ENCODE measurements at regions not wholly inside any gene's neighbourhood (a gene's known extent, or its start where the extent isn't known, plus 50 kb on each side); places are given as distances from the start of the nearest gene placed in this dataset.

DNA sequence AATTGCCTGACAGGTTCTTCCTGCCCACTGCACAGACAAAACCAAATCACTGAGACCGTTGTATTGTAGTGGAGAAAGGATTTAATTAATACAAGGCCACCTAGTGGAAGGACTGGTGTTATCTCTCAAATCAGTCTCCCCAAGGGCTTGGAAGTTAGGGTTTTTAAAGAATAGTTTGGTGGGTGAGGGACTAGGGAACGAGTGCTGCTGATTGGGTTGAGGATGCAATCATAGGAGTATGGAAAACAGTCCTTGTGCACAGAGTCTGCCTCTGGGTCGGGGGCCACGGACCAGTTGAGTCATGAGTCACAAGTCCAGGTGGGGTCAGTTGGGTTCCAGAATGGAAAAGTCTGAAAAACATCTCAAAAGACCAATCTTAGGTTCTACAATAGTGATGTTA is 89.1 kb downstream of the B3GNT2 start:
- no peaks in the 10 kb centered on the region for H3K36me3 ChIP-seq (ENCODE audit: insufficient read depth, low read length)
- no peaks in the 10 kb centered on the region for H3K27me3 ChIP-seq (ENCODE audit: insufficient read depth, low read length, poor library complexity, severe bottlenecking)
- H3K4me3 ChIP-seq (ENCODE audit: low read length), result no peak overlapping the region
- Mint-ChIP-seq H3K36me3 (peaks cover 2 to 26% (median 3%) of the 10 kb centered on the region in 3 donors), H3K4me3 (no peak overlapping the region), H3K9me3 (peaks cover 4 to 14% (median 9%) of the 10 kb centered on the region in 5 donors), H3K27me3 (no peaks in the 10 kb centered on the region), H3K27ac (no peak overlapping the region), H3K4me1 (peaks cover 13 to 19% (median 18%) of the 10 kb centered on the region in 3 donors)
- DNase-seq, result no peak
- H3K4me1 ChIP-seq (ENCODE audit: insufficient read depth, low read length), result peaks cover 12% of the 10 kb centered on the region
- no peak overlapping the region for H3K27ac ChIP-seq (ENCODE audit: low read depth, low read length)
- POLR2A ChIA-PET, result no interaction called here
- CTCF ChIA-PET, result no interaction called here
- H3K9me3 ChIP-seq (ENCODE audit: low read length), result no peaks in the 10 kb centered on the region

DNA sequence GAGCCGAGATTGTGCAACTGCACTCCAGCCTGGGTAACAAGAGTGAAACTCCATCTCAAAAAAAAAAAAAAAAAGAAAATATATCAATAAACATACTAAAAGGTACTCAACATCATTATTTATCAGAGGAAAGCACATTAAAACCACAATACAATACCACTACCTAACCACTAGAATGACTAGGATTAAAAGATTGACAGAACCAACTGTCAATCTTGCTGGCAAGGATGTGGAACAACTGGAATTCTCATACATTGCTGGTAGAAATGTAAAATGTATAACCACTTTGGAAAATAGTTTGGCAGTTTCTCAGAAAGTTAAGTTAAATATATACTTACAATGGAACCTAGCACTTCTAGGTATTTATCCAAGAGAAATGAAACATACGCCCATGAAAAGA is 88.6 kb downstream of the B3GNT2 start:
- ChIA-PET POLR2A (no interaction called here), CTCF (no interaction called here)
- Histone ChIP-seq H3K4me3 (ENCODE audit: low read length) (no peak overlapping the region), H3K36me3 (ENCODE audit: insufficient read depth, low read length) (no peaks in the 10 kb centered on the region), H3K27me3 (ENCODE audit: insufficient read depth, low read length, poor library complexity, severe bottlenecking) (no peaks in the 10 kb centered on the region), H3K9me3 (ENCODE audit: low read length) (no peaks in the 10 kb centered on the region), H3K4me1 (ENCODE audit: insufficient read depth, low read length) (peaks cover 12% of the 10 kb centered on the region), H3K27ac (ENCODE audit: low read depth, low read length) (no peak overlapping the region)
- Mint-ChIP-seq H3K27ac (no peak overlapping the region), H3K4me1 (peaks cover 13 to 19% (median 18%) of the 10 kb centered on the region in 3 donors), H3K4me3 (no peak overlapping the region), H3K36me3 (peaks cover 2 to 26% (median 3%) of the 10 kb centered on the region in 3 donors), H3K27me3 (no peaks in the 10 kb centered on the region), H3K9me3 (peaks cover 5 to 17% (median 9%) of the 10 kb centered on the region in 5 donors)
- DNase-seq, result no peak

DNA sequence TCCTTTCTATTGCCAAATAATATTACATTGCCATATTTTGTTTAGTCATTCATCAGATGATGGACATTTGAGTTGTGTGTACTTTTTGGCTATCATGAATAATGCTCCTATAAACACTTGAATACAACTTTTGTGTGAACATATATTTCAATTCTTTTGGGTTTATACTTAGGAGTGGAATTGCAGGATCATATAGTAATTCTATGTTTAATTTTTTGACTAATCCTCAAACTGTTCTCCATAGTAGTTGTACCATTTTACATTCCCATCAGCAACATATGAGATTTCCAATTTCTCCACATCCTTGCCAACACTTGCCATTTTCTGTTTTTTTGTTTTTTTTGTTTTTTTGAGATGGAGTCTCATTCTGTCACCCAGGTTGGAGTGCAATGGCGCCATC is 87.2 kb downstream of the B3GNT2 start:
- no peaks in the 10 kb centered on the region for H3K27me3 ChIP-seq (ENCODE audit: insufficient read depth, low read length, poor library complexity, severe bottlenecking)
- CTCF ChIA-PET, result no interaction called here
- Mint-ChIP-seq H3K4me1 (peaks cover 10 to 11% (median 10%) of the 10 kb centered on the region in 3 donors), H3K27me3 (no peaks in the 10 kb centered on the region), H3K9me3 (peaks cover 8 to 23% (median 14%) of the 10 kb centered on the region in 5 donors), H3K27ac (peak overlapping the region in 1 of 8 donors; percentile 17), H3K4me3 (no peak overlapping the region), H3K36me3 (peaks cover 2 to 37% (median 5%) of the 10 kb centered on the region in 3 donors)
- no peaks in the 10 kb centered on the region for H3K36me3 ChIP-seq (ENCODE audit: insufficient read depth, low read length)
- POLR2A ChIA-PET, result no interaction called here
- no peak overlapping the region for H3K27ac ChIP-seq (ENCODE audit: low read depth, low read length)
- no peaks in the 10 kb centered on the region for H3K9me3 ChIP-seq (ENCODE audit: low read length)
- DNase-seq, result no peak
- H3K4me1 ChIP-seq (ENCODE audit: insufficient read depth, low read length), result peaks cover 6% of the 10 kb centered on the region
- H3K4me3 ChIP-seq (ENCODE audit: low read length), result no peak overlapping the region

DNA sequence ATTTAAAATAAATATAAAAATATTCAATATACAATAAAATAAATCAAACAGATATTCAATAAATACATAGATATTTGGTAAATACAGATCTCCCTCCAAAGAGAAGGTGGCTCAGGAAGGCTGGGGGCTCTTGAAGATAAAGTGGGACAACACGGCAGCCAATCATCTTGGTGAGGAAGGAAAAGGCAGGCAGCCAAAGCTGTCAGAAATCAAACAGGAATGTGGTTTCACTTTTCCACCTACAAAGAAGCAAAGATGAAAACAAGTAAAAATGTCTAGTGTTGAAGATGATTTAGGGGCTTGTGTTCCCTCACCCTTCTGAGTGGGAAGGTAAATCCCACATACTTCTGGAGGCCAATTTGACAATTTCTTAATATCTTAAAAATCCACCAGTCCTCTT is 85.7 kb downstream of the B3GNT2 start:
- H3K4me1 ChIP-seq (ENCODE audit: insufficient read depth, low read length), result no peaks in the 10 kb centered on the region
- Mint-ChIP-seq H3K4me1 (no peaks in the 10 kb centered on the region), H3K27ac (no peak overlapping the region), H3K36me3 (peaks cover 5 to 49% (median 7%) of the 10 kb centered on the region in 3 donors), H3K4me3 (no peak overlapping the region), H3K27me3 (no peaks in the 10 kb centered on the region), H3K9me3 (peaks cover 19 to 32% (median 22%) of the 10 kb centered on the region in 5 donors)
- CTCF ChIA-PET, result no interaction called here
- POLR2A ChIA-PET, result no interaction called here
- no peaks in the 10 kb centered on the region for H3K27me3 ChIP-seq (ENCODE audit: insufficient read depth, low read length, poor library complexity, severe bottlenecking)
- no peak for DNase-seq
- H3K4me3 ChIP-seq (ENCODE audit: low read length), result no peak overlapping the region
- H3K9me3 ChIP-seq (ENCODE audit: low read length), result peaks cover 9% of the 10 kb centered on the region
- no peaks in the 10 kb centered on the region for H3K36me3 ChIP-seq (ENCODE audit: insufficient read depth, low read length)
- no peak overlapping the region for H3K27ac ChIP-seq (ENCODE audit: low read depth, low read length)

DNA sequence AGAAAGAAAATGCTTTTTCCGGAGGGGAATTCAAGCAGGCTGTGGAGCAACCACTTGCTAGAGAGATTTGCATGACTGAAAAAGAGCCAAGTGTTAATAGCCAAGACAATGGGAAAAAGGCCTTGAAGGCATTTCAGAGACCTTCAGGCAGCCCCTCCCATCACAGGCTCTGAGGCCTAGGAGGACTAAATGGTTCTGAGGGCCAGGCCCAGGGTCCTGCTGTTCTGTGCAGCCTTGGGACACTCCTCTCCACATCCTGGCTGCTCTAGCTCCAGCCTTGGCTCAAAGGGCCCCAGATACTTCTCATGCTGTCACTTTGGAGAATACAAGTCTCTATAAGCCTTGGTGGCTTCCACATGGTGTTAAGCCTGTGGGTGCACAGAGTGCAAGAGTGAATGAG is 81.8 kb downstream of the B3GNT2 start:
- DNase-seq, result no peak
- no peaks in the 10 kb centered on the region for H3K4me1 ChIP-seq (ENCODE audit: insufficient read depth, low read length)
- no peak overlapping the region for H3K4me3 ChIP-seq (ENCODE audit: low read length)
- H3K9me3 ChIP-seq (ENCODE audit: low read length), result peaks cover 9% of the 10 kb centered on the region
- H3K27ac ChIP-seq (ENCODE audit: low read depth, low read length), result no peak overlapping the region
- no peaks in the 10 kb centered on the region for H3K36me3 ChIP-seq (ENCODE audit: insufficient read depth, low read length)
- H3K27me3 ChIP-seq (ENCODE audit: insufficient read depth, low read length, poor library complexity, severe bottlenecking), result no peaks in the 10 kb centered on the region
- Mint-ChIP-seq H3K36me3 (peaks cover 5 to 39% (median 5%) of the 10 kb centered on the region in 3 donors), H3K4me3 (no peak overlapping the region), H3K27ac (no peak overlapping the region), H3K4me1 (no peaks in the 10 kb centered on the region), H3K27me3 (no peaks in the 10 kb centered on the region), H3K9me3 (peaks cover 14 to 19% (median 16%) of the 10 kb centered on the region in 5 donors)
- CTCF ChIA-PET, result no interaction called here
- POLR2A ChIA-PET, result no interaction called here
